SK-N-SH (cell line): ENCODE measurements at regions not wholly inside any gene's neighbourhood (a gene's known extent, or its start where the extent isn't known, plus 50 kb on each side); places are given as distances from the start of the nearest gene placed in this dataset.

Source experiments
- CTCF ChIA-PET: fragments of 300-600, 350-600 bp; formaldehyde crosslinking; extraction: SDS; loops from one replicate; lab custom pipeline; 2021; lab: Yijun Ruan, JAX
- POLR2A ChIA-PET: fragments of 350-600 bp; sonication (Branson Sonifier 250); formaldehyde crosslinking; extraction: SDS; loops from one replicate; lab custom pipeline; 2020; ENCODE audit warnings: antibody characterized with exemption, inconsistent platforms; lab: Yijun Ruan, JAX
- DNase-seq: peaks from one replicate; pipeline ENCODE4 v3.0.0; 2012
- H2AFZ ChIP-seq: fragments of 200-600 bp; sonication (generic); 2 replicates; pipeline ENCODE4 v1.8.1; 2016; ENCODE audit warnings: antibody characterized with exemption, mild to moderate bottlenecking, low read depth
- H3F3A ChIP-seq: fragments of 200-600 bp; sonication (generic); replicated peaks from 2 replicates; pipeline ENCODE3; 2016; ENCODE audit warnings: antibody characterized with exemption, mild to moderate bottlenecking; ENCODE audit not compliant: insufficient read depth
- H3K27ac ChIP-seq, 2 experiments: fragments of 200-500 bp in 1 of 2; fragments of 200-600 bp in 1 of 2; sonication (Bioruptor generic) in 1 of 2; sonication (generic), shearing (Covaris generic) in 1 of 2; 2 replicates each; pipeline versions ENCODE4 v1.5.1 to v1.6.1; 2014 to 2016; ENCODE audit warnings: low read depth in 2 of 2, inconsistent platforms in 1 of 2, low read length in 1 of 2, mild to moderate bottlenecking in 1 of 2, mixed read lengths in 1 of 2
- H3K27me3 ChIP-seq: fragments of 200-600 bp; sonication (generic), shearing (Covaris generic); 2 replicates; pipeline ENCODE4 v1.6.1; 2016; ENCODE audit warnings: mixed run types; ENCODE audit not compliant: insufficient read depth
- H3K36me3 ChIP-seq, 2 experiments: fragments of 200-500 bp in 1 of 2; fragments of 200-600 bp in 1 of 2; sonication (Bioruptor generic) in 1 of 2; sonication (generic) in 1 of 2; replicated peaks in 1 of 2; 2 replicates each; pipeline versions ENCODE3 to v1.5.1; 2014 to 2016; ENCODE audit warnings: low read length in 1 of 2, mild to moderate bottlenecking in 1 of 2; ENCODE audit not compliant: insufficient read depth in 2 of 2, control insufficient read depth in 1 of 2
- H3K4me1 ChIP-seq, 2 experiments: fragments of 200-500 bp in 1 of 2; fragments of 200-600 bp in 1 of 2; sonication (Bioruptor generic) in 1 of 2; sonication (generic), shearing (Covaris generic) in 1 of 2; 2 replicates each; pipeline versions ENCODE4 v1.5.1 to v1.6.1; 2014 to 2016; ENCODE audit warnings: low read depth in 1 of 2, low read length in 1 of 2, mixed run types in 1 of 2; ENCODE audit not compliant: insufficient read depth in 2 of 2, control insufficient read depth in 1 of 2
- H3K4me2 ChIP-seq: fragments of 200-600 bp; sonication (generic), shearing (Covaris generic); 2 replicates; pipeline ENCODE4 v1.6.1; 2017; ENCODE audit warnings: mixed run types
- H3K4me3 ChIP-seq, 2 experiments: fragments of 200-500 bp in 1 of 2; fragments of 200-600 bp in 1 of 2; sonication (Bioruptor generic) in 1 of 2; sonication (generic), shearing (Covaris generic) in 1 of 2; 2 replicates each; pipeline versions ENCODE4 v1.5.1 to v1.8.1; 2014 to 2016; ENCODE audit warnings: low read depth in 2 of 2, inconsistent platforms in 1 of 2, low read length in 1 of 2, mild to moderate bottlenecking in 1 of 2, mixed read lengths in 1 of 2, moderate library complexity in 1 of 2
- H3K79me2 ChIP-seq: fragments of 200-600 bp; sonication (generic); 2 replicates; pipeline ENCODE4 v1.8.1; 2017; ENCODE audit warnings: mild to moderate bottlenecking; ENCODE audit not compliant: insufficient read depth
- H3K9ac ChIP-seq: fragments of 200-600 bp; sonication (generic); 2 replicates; pipeline ENCODE4 v1.6.1; 2017; ENCODE audit warnings: mixed run types
- H3K9me2 ChIP-seq: fragments of 200-600 bp; sonication (generic); 2 replicates; pipeline ENCODE4 v1.6.1; 2017; ENCODE audit warnings: mixed run types
- H3K9me3 ChIP-seq: fragments of 200-600 bp; sonication (generic); 2 replicates; pipeline ENCODE4 v1.6.1; 2017; ENCODE audit warnings: mixed run types, mild to moderate bottlenecking, moderate library complexity
- H4K20me1 ChIP-seq: fragments of 200-600 bp; sonication (generic); 2 replicates; pipeline ENCODE4 v1.6.1; 2017; ENCODE audit warnings: mild to moderate bottlenecking, mixed run types; ENCODE audit not compliant: insufficient read depth
- ELF1 ChIP-seq: IDR thresholded peaks from 2 replicates; pipeline ENCODE4 v1.4.0; 2012
- EP300 ChIP-seq, 2 experiments: IDR thresholded peaks; 2 replicates each; pipeline versions ENCODE4 v1.4.0 to v1.6.1; 2012; ENCODE audit warnings: borderline replicate concordance in 1 of 2, low read depth in 1 of 2, low read length in 1 of 2
- EZH2phosphoT487 ChIP-seq: fragments of 200-600 bp; sonication (generic); IDR thresholded peaks from 2 replicates; pipeline ENCODE4 v1.6.1; 2017; ENCODE audit warnings: low read depth, mixed run types, mild to moderate bottlenecking, antibody characterized with exemption, moderate library complexity, borderline replicate concordance
- IRF3 ChIP-seq: fragments of 150-350 bp; IDR thresholded peaks from 2 replicates; pipeline ENCODE4 v1.6.1; 2016; ENCODE audit warnings: mild to moderate bottlenecking, low read depth, low read length
- NFIC ChIP-seq: IDR thresholded peaks from 2 replicates; pipeline ENCODE4 v1.4.0; 2012; ENCODE audit warnings: borderline replicate concordance
- PBX3 ChIP-seq: IDR thresholded peaks from 2 replicates; pipeline ENCODE4; 2012
- RAD21 ChIP-seq: IDR thresholded peaks from 2 replicates; pipeline ENCODE4 v1.6.1; 2012; ENCODE audit warnings: mild to moderate bottlenecking, low read length
- SIN3A ChIP-seq: IDR thresholded peaks from 2 replicates; pipeline ENCODE4 v1.6.1; 2012; ENCODE audit warnings: low read depth, mild to moderate bottlenecking, low read length, moderate library complexity, borderline replicate concordance
- TEAD4 ChIP-seq: IDR thresholded peaks from 2 replicates; pipeline ENCODE4 v1.4.0; 2012; ENCODE audit warnings: mild to moderate bottlenecking, borderline replicate concordance; ENCODE audit not compliant: insufficient read depth
- WGBS: methylation state at CpG from one replicate; pipeline ENCODE4 v1.1.6; 2017; ENCODE audit warnings: low lambda C conversion rate; 5-methylcytosine and 5-hydroxymethylcytosine counted together

GRCh38 chr18:10303171-10303570 lies 151.3 kb upstream of the APCDD1 start:
- no peaks in the 10 kb centered on the region for H4K20me1 ChIP-seq
- 3% methylated on average over 2 of the region's 2 CpGs for WGBS
- no peaks in the 10 kb centered on the region for H3K9me3 ChIP-seq
- H3K27ac ChIP-seq = no peak overlapping the region
- no peaks in the 10 kb centered on the region for H3F3A ChIP-seq
- H3K79me2 ChIP-seq = no peaks in the 10 kb centered on the region
- H3K9ac ChIP-seq = no peak overlapping the region
- no peak for TF ChIP-seq PBX3
- TF ChIP-seq TEAD4 = no peak
- TF ChIP-seq ELF1 = no peak
- TF ChIP-seq EZH2phosphoT487 = no peak
- no peak overlapping the region for H3K4me3 ChIP-seq
- no peaks in the 10 kb centered on the region for H3K9me2 ChIP-seq
- ChIA-PET POLR2A (no interaction called here), CTCF (no interaction called here)
- no peaks in the 10 kb centered on the region for H3K36me3 ChIP-seq
- no peaks in the 10 kb centered on the region; a peak in 1 of 4 replicates for H3K4me1 ChIP-seq
- no peaks in the 10 kb centered on the region for H3K27me3 ChIP-seq
- no peak for DNase-seq
- no peak overlapping the region for H2AFZ ChIP-seq
- no peak overlapping the region for H3K4me2 ChIP-seq

- no peak overlapping the region for H3K9ac ChIP-seq
- CTCF ChIA-PET = no interaction called here
- H3K36me3 ChIP-seq = no peaks in the 10 kb centered on the region
- H2AFZ ChIP-seq = no peak overlapping the region
- H3F3A ChIP-seq = no peaks in the 10 kb centered on the region
- no peaks in the 10 kb centered on the region for H3K79me2 ChIP-seq
- no peaks in the 10 kb centered on the region for H3K4me1 ChIP-seq
- POLR2A ChIA-PET = no interaction called here
- no peaks in the 10 kb centered on the region for H3K9me2 ChIP-seq
- no peak for TF ChIP-seq RAD21
- 38% methylated on average over 3 of the region's 3 CpGs for WGBS
- DNase-seq = no peak
- H3K9me3 ChIP-seq = no peaks in the 10 kb centered on the region
- H3K4me3 ChIP-seq = no peak overlapping the region
- no peak overlapping the region for H3K27ac ChIP-seq
- H3K27me3 ChIP-seq = no peaks in the 10 kb centered on the region
- H3K4me2 ChIP-seq = no peak overlapping the region
- H4K20me1 ChIP-seq = no peaks in the 10 kb centered on the region
These were observed 149.6 kb upstream of the APCDD1 start for GRCh38 chr18:10304853-10305252.

- no peak overlapping the region for H3K27ac ChIP-seq
- WGBS = 8% methylated on average over 2 of the region's 2 CpGs
These were observed 147.7 kb upstream of the APCDD1 start for GRCh38 chr18:10306779-10307178.

More at GRCh38 chr18:10306779-10307178, 147.7 kb upstream of the APCDD1 start:
- Histone ChIP-seq H3K9ac (no peak overlapping the region), H3K36me3 (no peaks in the 10 kb centered on the region), H3K4me1 (no peaks in the 10 kb centered on the region), H3F3A (no peaks in the 10 kb centered on the region), H3K4me2 (no peak overlapping the region), H3K9me2 (no peaks in the 10 kb centered on the region), H3K9me3 (no peaks in the 10 kb centered on the region), H4K20me1 (no peaks in the 10 kb centered on the region), H3K4me3 (no peak overlapping the region), H2AFZ (no peak overlapping the region), H3K27me3 (no peaks in the 10 kb centered on the region), H3K79me2 (no peaks in the 10 kb centered on the region)
- no peak for DNase-seq
- TF ChIP-seq SIN3A (no peak), IRF3 (no peak), EP300 (IDR thresholded peaks at IDR 0.05; ENCODE audit: borderline replicate concordance in 1 of 2, low read depth in 1 of 2, low read length in 1 of 2) (no peak), NFIC (no peak)
- CTCF ChIA-PET = no interaction called here
- POLR2A ChIA-PET = no interaction called here
